Glutamatergic neuron (in vitro differentiated cells): ENCODE measurements at regions not wholly inside any gene's neighbourhood (a gene's known extent, or its start where the extent isn't known, plus 50 kb on each side); places are given as distances from the start of the nearest gene placed in this dataset.

Source experiments
- DNase-seq: peaks from one replicate; pipeline ENCODE4 v3.0.0; 2022
- H3K27ac Mint-ChIP-seq: one replicate; pipeline ENCODE4 v1.8.0; 2020; ENCODE audit warnings: mild to moderate bottlenecking, mixed read lengths, inconsistent platforms; ENCODE audit not compliant: unreplicated experiment
- H3K27me3 Mint-ChIP-seq: one replicate; pipeline ENCODE4 v1.8.0; 2020; ENCODE audit warnings: mild to moderate bottlenecking, moderate library complexity, mixed read lengths, inconsistent platforms; ENCODE audit not compliant: unreplicated experiment
- H3K36me3 Mint-ChIP-seq: one replicate; pipeline ENCODE4 v1.8.0; 2020; ENCODE audit warnings: mild to moderate bottlenecking, mixed read lengths, inconsistent platforms; ENCODE audit not compliant: unreplicated experiment
- H3K4me1 Mint-ChIP-seq: one replicate; pipeline ENCODE4 v1.8.0; 2020; ENCODE audit warnings: mild to moderate bottlenecking, low read depth, mixed read lengths, inconsistent platforms; ENCODE audit not compliant: unreplicated experiment
- H3K4me3 Mint-ChIP-seq: one replicate; pipeline ENCODE4 v1.8.0; 2020; ENCODE audit warnings: mild to moderate bottlenecking, mixed read lengths, inconsistent platforms; ENCODE audit not compliant: unreplicated experiment
- H3K9me3 Mint-ChIP-seq: one replicate; pipeline ENCODE4 v1.8.0; 2020; ENCODE audit warnings: mild to moderate bottlenecking, moderate library complexity, mixed read lengths, inconsistent platforms; ENCODE audit not compliant: unreplicated experiment
- TF ChIP-seq, protein P1 (sequence below): fragments of 200-600 bp; sonication (generic); IDR thresholded peaks from one replicate; pipeline ENCODE4 v1.5.0; 2021; ENCODE audit not compliant: partially characterized antibody, unreplicated experiment

DNA sequence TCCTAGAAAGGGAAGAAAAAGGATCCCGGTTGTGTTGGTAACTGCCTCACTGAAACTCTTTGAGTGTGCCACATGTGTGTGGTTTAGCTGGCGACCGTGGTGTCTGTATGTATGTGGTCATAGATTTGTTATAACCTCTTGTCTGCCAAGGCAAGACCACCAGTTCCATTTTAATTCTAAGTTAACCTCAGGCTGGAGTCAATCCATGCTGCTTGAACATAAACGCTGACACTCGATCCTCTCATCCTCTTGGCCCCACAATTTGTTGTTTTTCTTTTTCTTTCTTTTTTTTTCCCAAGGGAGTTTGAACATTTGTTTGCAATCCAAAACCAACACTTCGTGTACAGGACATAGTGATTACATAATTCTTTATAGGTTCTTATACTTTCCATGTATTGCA is 318.9 kb upstream of the JAG1 start:
- Mint-ChIP-seq H3K27me3 (peaks cover 4% of the 10 kb centered on the region), H3K9me3 (no peaks in the 10 kb centered on the region), H3K27ac (no peak overlapping the region), H3K36me3 (no peaks in the 10 kb centered on the region), H3K4me3 (no peak overlapping the region), H3K4me1 (no peaks in the 10 kb centered on the region)
- TF ChIP-seq, protein P1, sequence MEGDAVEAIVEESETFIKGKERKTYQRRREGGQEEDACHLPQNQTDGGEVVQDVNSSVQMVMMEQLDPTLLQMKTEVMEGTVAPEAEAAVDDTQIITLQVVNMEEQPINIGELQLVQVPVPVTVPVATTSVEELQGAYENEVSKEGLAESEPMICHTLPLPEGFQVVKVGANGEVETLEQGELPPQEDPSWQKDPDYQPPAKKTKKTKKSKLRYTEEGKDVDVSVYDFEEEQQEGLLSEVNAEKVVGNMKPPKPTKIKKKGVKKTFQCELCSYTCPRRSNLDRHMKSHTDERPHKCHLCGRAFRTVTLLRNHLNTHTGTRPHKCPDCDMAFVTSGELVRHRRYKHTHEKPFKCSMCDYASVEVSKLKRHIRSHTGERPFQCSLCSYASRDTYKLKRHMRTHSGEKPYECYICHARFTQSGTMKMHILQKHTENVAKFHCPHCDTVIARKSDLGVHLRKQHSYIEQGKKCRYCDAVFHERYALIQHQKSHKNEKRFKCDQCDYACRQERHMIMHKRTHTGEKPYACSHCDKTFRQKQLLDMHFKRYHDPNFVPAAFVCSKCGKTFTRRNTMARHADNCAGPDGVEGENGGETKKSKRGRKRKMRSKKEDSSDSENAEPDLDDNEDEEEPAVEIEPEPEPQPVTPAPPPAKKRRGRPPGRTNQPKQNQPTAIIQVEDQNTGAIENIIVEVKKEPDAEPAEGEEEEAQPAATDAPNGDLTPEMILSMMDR, result no peak
- no peak for DNase-seq

DNA sequence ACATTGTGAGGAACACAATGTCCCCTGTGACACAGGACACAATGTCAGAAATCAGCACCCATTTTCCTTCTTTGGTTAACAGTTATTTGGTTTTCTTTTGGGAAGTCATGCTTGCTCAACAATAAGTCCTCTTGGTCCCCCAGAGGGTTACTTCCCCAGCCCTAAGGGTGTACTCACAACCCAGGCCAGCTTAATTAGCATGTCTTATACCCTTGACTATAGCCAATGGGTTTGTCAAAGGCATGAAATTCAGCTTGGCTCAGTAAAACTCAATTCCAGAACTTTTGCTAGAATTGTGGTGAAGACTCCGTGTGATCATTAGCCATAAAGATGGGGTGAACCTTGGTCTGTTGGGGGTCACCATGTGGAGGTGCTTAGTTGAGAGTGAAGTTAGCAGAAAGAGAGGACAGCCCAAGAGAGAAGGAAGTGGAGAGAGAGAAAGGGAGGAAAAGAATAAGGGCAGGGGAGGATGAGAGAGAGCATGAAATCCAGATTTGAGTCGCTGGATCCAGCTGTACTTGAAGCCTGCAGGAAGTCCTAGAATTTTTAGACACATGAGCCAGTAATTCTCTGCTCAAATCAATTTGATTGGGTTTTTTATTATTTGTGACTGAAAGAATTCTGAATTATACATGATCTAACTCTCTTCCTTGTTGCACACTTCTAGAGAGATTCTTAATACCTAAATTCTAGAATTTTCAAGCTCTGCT is 321.3 kb upstream of the JAG1 start:
- no peaks in the 10 kb centered on the region for H3K36me3 Mint-ChIP-seq
- no peak for DNase-seq
- peaks cover 4% of the 10 kb centered on the region for H3K27me3 Mint-ChIP-seq
- TF ChIP-seq, protein P1, result no peak
- H3K27ac Mint-ChIP-seq, result no peak overlapping the region
- no peaks in the 10 kb centered on the region for H3K9me3 Mint-ChIP-seq
- no peak overlapping the region for H3K4me3 Mint-ChIP-seq
- no peaks in the 10 kb centered on the region for H3K4me1 Mint-ChIP-seq

DNA sequence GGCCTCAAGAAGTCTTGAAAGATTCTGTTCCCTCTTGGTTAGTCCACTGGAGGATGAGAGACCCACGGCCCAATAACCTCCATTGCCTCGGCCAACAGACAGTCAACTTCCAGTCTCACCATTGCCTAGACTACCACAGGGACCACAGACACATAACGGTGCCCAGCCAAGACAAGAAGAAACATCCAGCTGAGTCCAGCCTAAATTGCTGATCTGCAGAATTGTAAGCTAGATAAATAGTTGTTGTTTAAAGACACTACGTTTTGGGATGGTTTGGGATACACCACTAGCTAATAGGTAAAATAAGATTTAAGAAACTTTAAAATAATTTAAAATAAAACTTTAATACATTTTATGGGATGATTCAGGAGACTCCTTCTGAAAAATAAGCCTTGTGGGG is 324.7 kb upstream of the JAG1 start:
- Mint-ChIP-seq H3K4me3 (no peak overlapping the region), H3K9me3 (no peaks in the 10 kb centered on the region), H3K27ac (no peak overlapping the region), H3K4me1 (no peaks in the 10 kb centered on the region), H3K27me3 (no peaks in the 10 kb centered on the region), H3K36me3 (no peaks in the 10 kb centered on the region)
- TF ChIP-seq, protein P1, result no peak
- DNase-seq, result no peak

DNA sequence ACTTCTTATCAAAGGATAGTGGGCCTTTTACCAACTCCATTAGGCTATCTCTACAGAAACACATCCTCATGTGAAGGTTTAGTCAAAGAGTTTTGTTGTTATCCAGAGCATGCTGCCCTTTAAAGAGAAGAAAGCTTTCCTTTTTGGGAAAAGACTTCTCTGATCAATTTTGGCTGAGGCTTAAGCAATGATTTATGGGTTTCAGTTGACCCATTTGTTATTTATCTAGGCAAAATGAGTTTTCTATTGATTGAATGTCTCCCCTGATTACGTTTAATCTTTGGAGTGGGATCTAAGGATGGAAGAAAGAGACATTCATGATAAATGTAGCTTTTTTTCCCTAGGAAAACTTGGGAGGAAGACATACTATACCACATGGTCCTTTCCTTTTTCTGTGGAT is 326.6 kb upstream of the JAG1 start:
- Mint-ChIP-seq H3K27me3 (no peaks in the 10 kb centered on the region), H3K4me1 (no peaks in the 10 kb centered on the region), H3K36me3 (no peaks in the 10 kb centered on the region), H3K9me3 (no peaks in the 10 kb centered on the region), H3K27ac (no peak overlapping the region), H3K4me3 (no peak overlapping the region)
- TF ChIP-seq, protein P1, result no peak
- no peak for DNase-seq

DNA sequence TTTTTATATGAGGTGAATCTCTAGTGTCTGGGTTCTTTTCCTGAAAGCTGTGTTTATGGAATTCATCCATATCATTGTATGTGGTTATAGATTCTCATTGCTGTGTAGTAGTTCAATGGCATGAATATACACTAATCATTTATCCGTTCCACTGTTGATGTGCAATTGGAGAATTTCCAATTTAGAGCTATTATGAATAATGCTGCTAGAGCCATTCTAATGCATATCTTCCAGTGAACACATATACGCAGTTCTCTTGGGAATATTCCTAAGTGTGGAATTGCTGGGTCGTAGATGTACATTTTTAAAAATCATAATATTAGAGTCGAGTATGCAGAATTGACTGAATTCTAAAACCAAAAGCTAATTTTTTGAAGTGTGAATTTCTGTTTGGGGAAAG is 327.5 kb upstream of the JAG1 start:
- Mint-ChIP-seq H3K9me3 (no peaks in the 10 kb centered on the region), H3K27me3 (no peaks in the 10 kb centered on the region), H3K4me1 (no peaks in the 10 kb centered on the region), H3K27ac (no peak overlapping the region), H3K36me3 (no peaks in the 10 kb centered on the region), H3K4me3 (no peak overlapping the region)
- TF ChIP-seq, protein P1, result no peak
- no peak for DNase-seq
